NB4 (cell line): ENCODE measurements at regions not wholly inside any gene's neighbourhood (a gene's known extent, or its start where the extent isn't known, plus 50 kb on each side); places are given as distances from the start of the nearest gene placed in this dataset.
"Not testable (repeated sequence)": the region's sequence is repeated elsewhere in the genome, so short reads cannot be mapped to it uniquely, and the experiment has no call there.

Source experiments
- DNase-seq: peaks from one replicate; pipeline ENCODE4 v3.0.0; 2010; ENCODE audit warnings: low read depth
- H3K4me3 ChIP-seq: one replicate; pipeline ENCODE4 v1.5.1; 2011; ENCODE audit warnings: mild to moderate bottlenecking, low read depth, low read length, moderate library complexity
- MYC ChIP-seq: IDR thresholded peaks from 2 replicates; pipeline ENCODE4 v1.6.1; 2011; ENCODE audit warnings: low read depth, low read length
- POLR2A ChIP-seq: IDR thresholded peaks from 2 replicates; pipeline ENCODE4 v1.6.1; 2011; ENCODE audit warnings: mild to moderate bottlenecking; ENCODE audit not compliant: insufficient read length; ENCODE audit errors: extremely low read depth
- TF ChIP-seq, protein P1 (sequence below): IDR thresholded peaks from 2 replicates; pipeline ENCODE4 v1.6.1; 2011; ENCODE audit warnings: low read depth, low read length
- TF ChIP-seq, protein P2 (sequence below): IDR thresholded peaks from one replicate; pipeline ENCODE4 v1.5.1; 2012; ENCODE audit warnings: low read depth, low read length

DNA sequence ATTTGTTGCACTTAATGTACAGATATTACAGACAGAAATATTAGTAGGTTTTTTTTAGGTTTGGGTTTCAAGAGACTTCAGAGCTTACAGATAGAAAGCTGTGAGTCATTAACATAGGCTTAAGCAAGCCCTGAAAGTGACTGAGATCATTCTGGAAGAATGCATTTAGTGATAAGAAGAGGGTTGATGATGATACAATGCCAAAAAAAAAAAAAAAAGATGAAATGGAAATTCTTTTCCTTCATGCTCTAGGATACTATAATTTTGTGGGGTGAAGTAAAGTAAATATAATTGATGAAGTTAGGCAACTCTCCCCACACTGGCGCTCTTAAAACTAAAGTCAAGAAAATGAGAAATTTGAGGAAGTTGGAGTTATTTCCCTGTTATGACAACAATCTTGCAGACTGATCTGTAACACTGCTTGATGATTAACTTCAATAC is 169.4 kb upstream of the ZNF385D start:
- DNase-seq: no peak
- TF ChIP-seq, protein P1, sequence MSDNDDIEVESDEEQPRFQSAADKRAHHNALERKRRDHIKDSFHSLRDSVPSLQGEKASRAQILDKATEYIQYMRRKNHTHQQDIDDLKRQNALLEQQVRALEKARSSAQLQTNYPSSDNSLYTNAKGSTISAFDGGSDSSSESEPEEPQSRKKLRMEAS: no peak
- TF ChIP-seq POLR2A (no peak), MYC (no peak)
- TF ChIP-seq, protein P2, sequence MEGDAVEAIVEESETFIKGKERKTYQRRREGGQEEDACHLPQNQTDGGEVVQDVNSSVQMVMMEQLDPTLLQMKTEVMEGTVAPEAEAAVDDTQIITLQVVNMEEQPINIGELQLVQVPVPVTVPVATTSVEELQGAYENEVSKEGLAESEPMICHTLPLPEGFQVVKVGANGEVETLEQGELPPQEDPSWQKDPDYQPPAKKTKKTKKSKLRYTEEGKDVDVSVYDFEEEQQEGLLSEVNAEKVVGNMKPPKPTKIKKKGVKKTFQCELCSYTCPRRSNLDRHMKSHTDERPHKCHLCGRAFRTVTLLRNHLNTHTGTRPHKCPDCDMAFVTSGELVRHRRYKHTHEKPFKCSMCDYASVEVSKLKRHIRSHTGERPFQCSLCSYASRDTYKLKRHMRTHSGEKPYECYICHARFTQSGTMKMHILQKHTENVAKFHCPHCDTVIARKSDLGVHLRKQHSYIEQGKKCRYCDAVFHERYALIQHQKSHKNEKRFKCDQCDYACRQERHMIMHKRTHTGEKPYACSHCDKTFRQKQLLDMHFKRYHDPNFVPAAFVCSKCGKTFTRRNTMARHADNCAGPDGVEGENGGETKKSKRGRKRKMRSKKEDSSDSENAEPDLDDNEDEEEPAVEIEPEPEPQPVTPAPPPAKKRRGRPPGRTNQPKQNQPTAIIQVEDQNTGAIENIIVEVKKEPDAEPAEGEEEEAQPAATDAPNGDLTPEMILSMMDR: no peak
- H3K4me3 ChIP-seq: no peak overlapping the region

DNA sequence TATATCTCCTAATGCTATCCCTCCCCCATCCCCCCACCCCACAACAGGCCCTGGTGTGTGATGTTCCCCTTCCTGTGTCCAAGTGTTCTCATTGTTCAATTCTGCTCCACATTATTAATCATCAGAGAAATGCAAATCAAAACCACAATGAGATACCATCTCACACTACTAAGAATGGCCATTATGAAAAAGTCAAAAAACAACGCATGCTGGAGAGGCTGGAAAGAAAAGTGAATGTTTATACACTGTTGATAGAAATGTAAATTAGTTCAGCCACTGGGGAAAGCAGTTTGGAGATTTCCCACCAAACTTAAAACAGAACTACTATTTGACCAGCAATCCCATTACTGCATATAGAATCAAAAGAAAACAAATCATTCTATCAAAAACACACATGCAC is 172.1 kb upstream of the ZNF385D start:
- H3K4me3 ChIP-seq, DNase-seq: not testable (repeated sequence)

DNA sequence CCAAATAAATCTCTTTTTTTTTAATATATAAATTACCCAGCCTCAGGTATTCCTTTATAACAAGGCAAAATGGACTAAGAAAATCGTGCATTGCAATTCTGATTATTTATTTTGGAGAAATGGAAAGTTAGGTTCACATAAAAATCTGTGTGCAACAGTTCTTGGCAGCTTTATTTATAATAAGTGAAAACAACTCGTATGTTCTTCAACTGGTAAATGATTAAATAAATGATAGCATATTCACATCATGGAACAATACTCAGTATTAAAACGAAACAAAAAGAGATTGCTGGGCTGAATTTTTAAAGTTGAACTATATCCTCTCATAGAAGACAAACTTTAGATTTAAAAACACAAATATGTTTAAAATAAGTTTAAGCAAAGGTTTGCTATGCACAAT is 176.3 kb upstream of the ZNF385D start:
- TF ChIP-seq, protein P2: no peak
- TF ChIP-seq POLR2A: no peak
- TF ChIP-seq, protein P1: no peak
- no peak for TF ChIP-seq MYC
- DNase-seq: no peak
- no peak overlapping the region for H3K4me3 ChIP-seq

DNA sequence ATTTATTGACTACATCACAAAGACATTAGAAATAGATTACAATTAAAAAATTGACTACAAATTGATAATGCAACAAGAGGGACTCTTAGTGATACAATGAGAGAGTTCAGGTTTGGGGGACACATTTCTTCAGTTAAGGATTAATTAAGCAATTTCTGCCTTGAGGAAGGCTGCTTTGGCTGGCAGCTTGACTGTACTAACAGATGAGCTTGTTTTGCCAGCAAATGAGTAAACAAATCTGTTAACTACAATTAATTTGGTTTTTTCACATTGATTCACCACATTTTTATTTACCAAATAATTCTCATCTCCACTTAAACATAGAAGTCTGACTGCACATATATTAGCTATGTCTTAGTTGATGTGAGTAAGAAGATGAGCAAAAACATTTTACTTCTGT is 183.6 kb upstream of the ZNF385D start:
- TF ChIP-seq POLR2A (no peak), MYC (no peak)
- TF ChIP-seq, protein P1: no peak
- TF ChIP-seq, protein P2: no peak
- no peak for DNase-seq
- no peak overlapping the region for H3K4me3 ChIP-seq

DNA sequence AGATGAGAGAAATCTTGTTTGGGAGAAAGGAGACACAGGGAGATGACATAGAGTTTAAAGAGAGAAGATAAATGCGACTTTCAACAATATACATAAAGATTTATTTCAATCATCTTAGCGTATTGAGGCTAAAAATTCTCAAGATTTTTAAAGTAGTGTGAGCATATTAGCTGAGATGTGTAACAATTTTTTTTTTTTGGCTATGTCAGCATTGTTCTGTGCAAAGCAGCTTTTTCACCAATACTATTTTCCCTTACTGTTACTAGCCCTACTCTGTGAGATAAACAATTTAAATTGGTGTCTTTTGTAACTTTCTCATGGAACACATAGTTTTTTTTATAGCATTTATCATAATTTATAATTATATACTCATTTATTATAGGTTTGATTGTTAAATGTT is 185.2 kb upstream of the ZNF385D start:
- H3K4me3 ChIP-seq: no peak overlapping the region
- TF ChIP-seq, protein P1: no peak
- no peak for TF ChIP-seq POLR2A
- TF ChIP-seq, protein P2: no peak
- no peak for TF ChIP-seq MYC
- no peak for DNase-seq

DNA sequence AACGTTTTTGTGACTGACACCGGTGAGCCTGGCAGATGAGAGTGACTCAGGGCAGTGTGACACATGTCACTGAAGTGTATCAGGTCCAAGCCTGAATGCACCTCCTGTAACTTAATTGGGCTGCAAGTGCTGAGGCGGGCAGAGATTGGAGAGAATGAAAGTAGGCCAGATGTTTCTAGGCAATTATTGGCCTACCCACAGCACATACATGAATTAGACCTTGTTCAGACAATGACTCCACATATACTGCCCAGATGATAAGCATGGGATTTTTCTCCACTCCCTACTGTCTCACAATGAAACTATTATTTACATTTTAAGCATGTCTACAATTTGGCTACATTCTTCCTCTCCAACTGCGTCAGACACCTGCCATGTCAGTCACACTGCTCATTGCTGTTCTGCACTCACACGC is 187.3 kb upstream of the ZNF385D start:
- no peak for TF ChIP-seq MYC
- TF ChIP-seq, protein P1: no peak
- TF ChIP-seq, protein P2: no peak
- no peak for TF ChIP-seq POLR2A
- DNase-seq: no peak
- no peak overlapping the region for H3K4me3 ChIP-seq
